Muscle of back (tissue), 3 donors: ENCODE measurements at regions not wholly inside any gene's neighbourhood (a gene's known extent, or its start where the extent isn't known, plus 50 kb on each side); places are given as distances from the start of the nearest gene placed in this dataset.
"Not testable (repeated sequence)": the region's sequence is repeated elsewhere in the genome, so short reads cannot be mapped to it uniquely, and the experiment has no call there.

Experiments
- DNase-seq, 3 donors: peaks; one replicate each; pipeline versions ENCODE4 v3.0.0 to v3.0.0-alpha.2; 2013

GRCh38 chr20:30393523-30393922 lies 863.9 kb upstream of the DEFB115 start:
- not testable (repeated sequence) for DNase-seq

- DNase-seq: not testable (repeated sequence)
These were observed 860.4 kb upstream of the DEFB115 start for GRCh38 chr20:30397111-30397510.

- DNase-seq: not testable (repeated sequence)
These were observed 852.4 kb upstream of the DEFB115 start for GRCh38 chr20:30405061-30405460.

GRCh38 chr20:30405585-30405984 lies 851.9 kb upstream of the DEFB115 start:
- DNase-seq: not testable (repeated sequence)

- not testable (repeated sequence) for DNase-seq
These were observed 851.1 kb upstream of the DEFB115 start for GRCh38 chr20:30406370-30406769.

GRCh38 chr20:30412972-30413371 lies 844.5 kb upstream of the DEFB115 start:
- DNase-seq: no peak

GRCh38 chr20:30417387-30417786 lies 840.1 kb upstream of the DEFB115 start:
- not testable (repeated sequence) for DNase-seq

GRCh38 chr20:30418378-30418777 lies 839.1 kb upstream of the DEFB115 start:
- DNase-seq: not testable (repeated sequence)

GRCh38 chr20:30419466-30419865 lies 838.0 kb upstream of the DEFB115 start:
- DNase-seq: no peak

- DNase-seq: not testable (repeated sequence)
These were observed 837.5 kb upstream of the DEFB115 start for GRCh38 chr20:30419871-30420420.
